Stimulated activated CD4-positive, alpha-beta T cell treated with anti-CD3 and anti-CD28 coated beads, Interleukin-1b, Interleukin-23, amount 100 ng/mL, for 4 hours (primary cell): ENCODE measurements at regions not wholly inside any gene's neighbourhood (a gene's known extent, or its start where the extent isn't known, plus 50 kb on each side); places are given as distances from the start of the nearest gene placed in this dataset.

Experiments used
- DNase-seq, 2 donors: peaks; one replicate each; pipeline ENCODE4 v3.0.0-alpha.2; 2020; ENCODE audit warnings: low read depth in 2 of 2

GRCh38 chr1:98384461-98385141, 276.9 kb upstream of the SNX7 start:
- DNase-seq = no peak

GRCh38 chr1:98382986-98383740, 278.4 kb upstream of the SNX7 start:
- DNase-seq = no peak

DNA sequence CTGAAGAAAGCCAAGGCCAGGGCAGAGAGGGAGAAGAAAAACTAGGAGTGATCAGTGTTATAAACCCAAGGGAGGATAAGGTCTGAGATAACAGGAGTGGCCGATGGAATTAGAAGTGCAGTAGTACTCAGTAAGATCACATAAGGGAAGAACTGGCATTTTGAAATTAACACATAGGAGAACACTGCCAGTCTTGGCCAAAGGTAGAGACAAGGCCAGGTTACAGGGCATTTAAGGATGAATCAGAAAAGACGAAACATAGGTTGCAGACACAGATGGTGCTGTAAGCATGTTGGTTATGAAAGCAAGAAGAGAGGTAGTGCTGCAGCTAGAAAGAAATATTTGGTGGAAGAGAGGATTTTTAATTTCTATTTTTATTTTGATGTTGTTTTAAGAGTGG, 278.9 kb upstream of the SNX7 start:
- no peak for DNase-seq

GRCh38 chr1:98374098-98374497, 287.4 kb upstream of the SNX7 start:
- no peak for DNase-seq

GRCh38 chr1:98373056-98373455, 288.5 kb upstream of the SNX7 start:
- DNase-seq = no peak

DNA sequence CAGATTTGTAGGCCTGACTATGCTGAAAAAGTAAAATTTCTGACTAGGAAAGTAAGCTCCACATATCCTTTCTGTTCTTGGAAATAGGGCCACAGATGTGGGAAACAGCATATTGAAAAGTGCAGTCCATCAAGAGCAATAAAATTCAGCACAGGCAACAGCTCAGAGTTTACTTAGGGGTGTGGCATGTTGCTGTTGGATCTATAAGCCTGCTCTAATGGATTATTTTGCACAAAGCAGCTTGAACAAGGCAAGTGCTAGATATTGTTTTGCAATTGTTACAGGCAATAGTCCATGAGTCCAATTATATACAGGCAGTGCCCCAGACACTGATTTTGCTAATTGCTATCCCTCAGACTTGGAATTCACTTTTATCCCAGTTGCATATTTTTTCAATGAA, 289.8 kb upstream of the SNX7 start:
- DNase-seq = no peak

- no peak for DNase-seq
Observed at GRCh38 chr1:98369463-98369862, 292.1 kb upstream of the SNX7 start.

GRCh38 chr1:98368995-98369394, 292.5 kb upstream of the SNX7 start:
- no peak for DNase-seq

DNA sequence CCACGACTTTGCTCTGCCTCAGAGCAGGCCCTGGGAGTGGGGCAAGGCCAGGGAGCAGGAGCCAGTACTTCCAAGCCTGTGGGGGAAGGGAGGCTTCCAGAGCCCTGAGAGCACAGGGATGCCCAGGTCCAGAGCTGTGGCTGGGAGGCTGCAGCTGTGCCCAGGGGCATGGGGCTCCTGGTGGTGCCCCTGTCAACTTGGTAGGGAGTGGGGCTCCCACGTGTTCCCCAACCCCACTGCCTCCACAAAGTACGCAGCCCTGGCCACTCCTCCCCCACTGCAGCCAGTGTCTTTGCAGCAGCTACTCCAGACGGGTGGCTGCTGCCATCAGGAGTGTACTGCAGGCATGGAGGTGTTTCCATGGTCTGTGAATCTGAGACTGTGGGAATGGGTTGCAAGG, 294.1 kb upstream of the SNX7 start:
- no peak for DNase-seq

GRCh38 chr1:98366343-98366742, 295.2 kb upstream of the SNX7 start:
- no peak for DNase-seq

DNA sequence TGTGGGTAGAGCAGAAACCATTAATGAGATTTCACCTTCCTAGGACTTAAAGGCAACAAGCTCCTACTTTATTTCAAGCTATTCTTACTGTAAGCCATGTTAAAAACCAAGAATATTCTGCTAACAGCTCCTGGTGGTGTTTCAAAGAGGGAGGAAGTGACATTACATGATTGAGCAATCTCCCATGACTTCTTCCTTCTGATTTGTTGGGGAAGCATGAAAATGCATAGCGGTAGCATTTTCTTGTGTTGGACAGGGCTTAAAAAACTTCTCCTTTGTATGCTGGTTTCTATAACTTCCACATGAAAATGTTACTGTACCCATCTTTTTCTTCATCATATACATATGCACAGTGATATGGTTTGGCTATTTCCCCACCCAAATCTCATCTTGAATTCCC, 297.0 kb upstream of the SNX7 start:
- DNase-seq = no peak

DNA sequence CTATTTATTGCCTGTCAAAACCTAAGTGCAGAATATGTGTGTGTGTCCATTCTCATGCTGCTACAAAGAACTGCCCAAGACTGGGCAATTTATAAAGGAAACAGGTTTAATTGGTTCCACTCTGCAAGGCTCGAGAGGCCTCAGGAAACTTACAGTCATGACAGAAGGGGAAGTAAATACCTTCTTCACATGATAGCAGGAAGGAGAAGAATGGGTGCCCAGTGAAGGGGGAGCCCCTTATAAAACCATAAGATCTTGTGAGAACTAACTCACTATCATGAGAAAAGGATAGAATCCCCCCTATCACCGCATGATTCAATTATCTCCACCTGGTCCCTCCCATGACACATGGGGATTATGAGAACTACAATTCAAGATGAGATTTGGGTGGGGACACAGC, 300.7 kb upstream of the SNX7 start:
- no peak for DNase-seq

GRCh38 chr1:98355656-98356383, 305.7 kb upstream of the SNX7 start:
- no peak for DNase-seq

GRCh38 chr1:98352378-98352777, 309.1 kb upstream of the SNX7 start:
- DNase-seq = no peak

- DNase-seq = no peak
Observed at GRCh38 chr1:98351561-98351960, 310.0 kb upstream of the SNX7 start.

DNA sequence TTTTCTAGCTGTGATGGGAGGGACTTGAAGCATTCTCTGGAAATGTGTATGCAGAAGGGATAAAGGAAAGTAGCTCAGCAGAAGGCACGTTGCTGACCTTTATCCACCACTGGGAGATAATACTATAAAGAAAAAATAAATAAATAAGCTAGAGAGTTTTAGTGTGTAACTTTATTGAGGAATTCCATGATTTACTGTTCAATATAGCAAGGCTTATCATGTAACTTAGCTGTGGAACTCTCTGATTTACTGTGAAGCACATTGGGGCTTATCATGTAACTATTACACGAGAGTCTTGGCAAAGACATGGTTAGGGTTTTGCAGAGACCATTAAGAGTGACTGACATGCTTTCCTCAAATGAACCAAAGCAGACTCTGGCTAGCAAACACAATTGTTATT, 316.1 kb upstream of the SNX7 start:
- DNase-seq = no peak

DNA sequence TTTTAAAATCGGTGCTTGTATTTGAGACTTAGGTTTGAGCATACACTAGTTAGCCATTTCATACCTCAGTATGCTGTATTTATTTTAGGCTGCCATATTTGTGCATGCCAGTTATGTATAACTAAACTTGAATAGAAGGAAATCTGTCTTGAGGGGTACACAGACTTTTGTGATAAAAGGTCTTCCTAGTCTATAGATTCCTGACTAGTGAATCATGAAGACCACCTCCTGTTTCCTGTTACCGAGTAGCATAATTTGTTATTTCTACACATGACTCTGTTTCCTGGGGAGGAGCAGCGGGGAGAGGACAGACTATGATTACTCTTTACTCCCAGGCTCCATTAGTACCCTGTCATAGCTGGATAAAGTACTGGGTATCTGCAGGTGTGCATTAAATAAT, 316.8 kb upstream of the SNX7 start:
- no peak for DNase-seq

GRCh38 chr1:98342566-98342965, 319.0 kb upstream of the SNX7 start:
- no peak for DNase-seq

GRCh38 chr1:98340511-98340910, 321.0 kb upstream of the SNX7 start:
- DNase-seq = no peak

DNA sequence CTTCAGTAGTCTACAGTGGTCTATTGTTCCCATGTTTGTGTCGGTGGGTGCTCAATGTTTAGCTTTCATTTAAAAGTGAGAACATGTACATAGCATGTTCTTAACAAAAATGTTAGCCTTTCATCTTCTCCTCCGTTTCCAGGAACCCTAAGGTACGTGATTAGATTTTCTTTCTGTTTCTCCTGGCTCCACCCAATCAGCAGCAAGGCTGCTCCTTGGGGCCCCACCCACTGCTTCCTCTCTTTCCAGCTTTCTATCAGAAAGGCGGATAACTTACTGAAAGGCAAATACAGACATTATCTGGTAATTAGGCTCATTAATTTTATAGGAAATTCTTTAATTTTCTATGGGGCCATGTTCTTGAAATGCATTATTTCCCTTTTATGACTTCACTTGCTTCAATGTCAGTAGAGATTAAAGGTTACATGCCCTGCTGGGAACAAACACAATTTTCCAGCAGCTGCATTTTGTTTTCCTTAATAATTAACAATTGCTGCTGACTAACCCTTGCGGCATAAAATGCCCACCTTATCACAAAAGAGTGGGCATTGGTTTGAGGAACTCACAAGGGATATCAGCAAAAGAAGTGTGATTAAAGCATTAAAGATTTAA, 324.9 kb upstream of the SNX7 start:
- DNase-seq = no peak

- no peak for DNase-seq
Observed at GRCh38 chr1:98333936-98334335, 327.6 kb upstream of the SNX7 start.

DNA sequence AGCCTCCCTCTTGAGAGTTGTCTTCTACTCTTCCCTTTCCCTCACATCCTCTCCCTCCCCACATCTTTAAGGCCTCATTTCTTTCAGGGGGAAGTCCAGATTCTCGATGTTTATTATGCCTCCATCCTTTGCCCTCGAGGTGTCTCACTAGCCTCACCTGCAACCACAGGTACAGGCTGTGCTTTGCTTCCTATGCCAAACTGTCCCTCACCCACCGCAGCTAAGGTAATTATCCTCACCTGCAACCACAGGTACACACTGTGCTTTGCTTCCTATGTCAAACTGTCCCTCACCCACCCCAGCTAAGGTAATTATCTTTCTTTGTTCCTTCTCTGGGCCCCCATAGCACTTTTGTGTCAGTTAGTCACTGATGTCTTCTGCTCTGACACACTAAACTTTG, 328.1 kb upstream of the SNX7 start:
- DNase-seq = no peak
